Kidney (tissue), 13 donors: ENCODE measurements at regions not wholly inside any gene's neighbourhood (a gene's known extent, or its start where the extent isn't known, plus 50 kb on each side); places are given as distances from the start of the nearest gene placed in this dataset.

Source experiments
- DNase-seq, 5 donors: peaks; one replicate each; pipeline ENCODE4 v3.0.0-alpha.2; 2013 to 2020
- FAIRE-seq: peaks from 2 replicates; lab custom pipeline; 2012; peaks lifted over from hg19 to GRCh38; lab: Jason Lieb, UNC
- H3K27ac ChIP-seq, 2 donors: one replicate each; pipeline ENCODE4 v1.7.0; 2013; ENCODE audit warnings: low read depth in 2 of 2, low read length in 2 of 2, inconsistent platforms in 1 of 2
- H3K27me3 ChIP-seq: one replicate; pipeline ENCODE4 v1.7.1; 2013; ENCODE audit warnings: low read length, inconsistent platforms; ENCODE audit not compliant: control insufficient read depth, insufficient read depth
- H3K36me3 ChIP-seq, 3 donors: one replicate each; pipeline versions ENCODE4 v1.7.0 to v1.7.1; 2013; ENCODE audit warnings: low read length in 3 of 3, control low read depth in 1 of 3, inconsistent platforms in 1 of 3; ENCODE audit not compliant: insufficient read depth in 3 of 3, control insufficient read depth in 2 of 3
- H3K4me1 ChIP-seq, 3 donors: one replicate each; pipeline versions ENCODE4 v1.7.0 to v1.7.1; 2013; ENCODE audit warnings: low read length in 3 of 3, inconsistent platforms in 1 of 3, low read depth in 1 of 3; ENCODE audit not compliant: control insufficient read depth in 2 of 3, insufficient read depth in 2 of 3
- H3K4me3 ChIP-seq, 3 donors: one replicate each; pipeline versions ENCODE4 v1.7.0 to v1.8.1; 2013; ENCODE audit warnings: low read length in 3 of 3, control low read depth in 1 of 3, inconsistent platforms in 1 of 3
- H3K9ac ChIP-seq, 3 donors: one replicate each; pipeline versions ENCODE4 v1.7.0 to v1.7.1; 2013; ENCODE audit warnings: low read length in 3 of 3, control low read depth in 1 of 3, inconsistent platforms in 1 of 3
- H3K9me3 ChIP-seq, 3 donors: one replicate each; pipeline versions ENCODE4 v1.7.0 to v1.7.1; 2013; ENCODE audit warnings: low read length in 3 of 3, control low read depth in 1 of 3, inconsistent platforms in 1 of 3; ENCODE audit not compliant: control insufficient read depth in 2 of 3, insufficient read depth in 1 of 3
- intact Hi-C: fragments of 100-400 bp; cut with DNase I; formaldehyde crosslinking; loops from one replicate; pipeline ENCODE4 v1.11.1; 2022
- TF ChIP-seq, protein P1 (sequence below): IDR thresholded peaks from 3 replicates; pipeline ENCODE4 v1.5.1; 2012; ENCODE audit warnings: mild to moderate bottlenecking, moderate library complexity, borderline replicate concordance; ENCODE audit not compliant: insufficient read depth; ENCODE audit errors: extremely low read depth
- donor health status: control.
- donor health status: control.
- donor health status: control.
- donor health status: control.
- donor health status: control.
- donor health status: DM: yes; HTN: yes; CAD: no.
- donor health status: Normal renal cell carcinoma (clear cell type).

GRCh38 chr16:63629272-63629671 is 1492.6 kb downstream of the CDH11 start:
- FAIRE-seq = no peak
- intact Hi-C loops = no loop called here
- DNase-seq = no peak
- no peak overlapping the region for H3K27ac ChIP-seq
- no peaks in the 10 kb centered on the region for H3K36me3 ChIP-seq
- TF ChIP-seq, protein P1, sequence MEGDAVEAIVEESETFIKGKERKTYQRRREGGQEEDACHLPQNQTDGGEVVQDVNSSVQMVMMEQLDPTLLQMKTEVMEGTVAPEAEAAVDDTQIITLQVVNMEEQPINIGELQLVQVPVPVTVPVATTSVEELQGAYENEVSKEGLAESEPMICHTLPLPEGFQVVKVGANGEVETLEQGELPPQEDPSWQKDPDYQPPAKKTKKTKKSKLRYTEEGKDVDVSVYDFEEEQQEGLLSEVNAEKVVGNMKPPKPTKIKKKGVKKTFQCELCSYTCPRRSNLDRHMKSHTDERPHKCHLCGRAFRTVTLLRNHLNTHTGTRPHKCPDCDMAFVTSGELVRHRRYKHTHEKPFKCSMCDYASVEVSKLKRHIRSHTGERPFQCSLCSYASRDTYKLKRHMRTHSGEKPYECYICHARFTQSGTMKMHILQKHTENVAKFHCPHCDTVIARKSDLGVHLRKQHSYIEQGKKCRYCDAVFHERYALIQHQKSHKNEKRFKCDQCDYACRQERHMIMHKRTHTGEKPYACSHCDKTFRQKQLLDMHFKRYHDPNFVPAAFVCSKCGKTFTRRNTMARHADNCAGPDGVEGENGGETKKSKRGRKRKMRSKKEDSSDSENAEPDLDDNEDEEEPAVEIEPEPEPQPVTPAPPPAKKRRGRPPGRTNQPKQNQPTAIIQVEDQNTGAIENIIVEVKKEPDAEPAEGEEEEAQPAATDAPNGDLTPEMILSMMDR = no peak
- H3K4me3 ChIP-seq = no peak overlapping the region
- no peak overlapping the region for H3K9ac ChIP-seq
- no peaks in the 10 kb centered on the region for H3K9me3 ChIP-seq
- no peaks in the 10 kb centered on the region for H3K27me3 ChIP-seq
- no peaks in the 10 kb centered on the region for H3K4me1 ChIP-seq

- no peak overlapping the region for H3K4me3 ChIP-seq
- no peak overlapping the region for H3K27ac ChIP-seq
- no peak for DNase-seq
- H3K36me3 ChIP-seq = no peaks in the 10 kb centered on the region
- H3K9me3 ChIP-seq = no peaks in the 10 kb centered on the region
- H3K9ac ChIP-seq = no peak overlapping the region
- TF ChIP-seq, protein P1 = no peak
- FAIRE-seq = no peak
- H3K4me1 ChIP-seq = no peaks in the 10 kb centered on the region
- intact Hi-C loops = no loop called here
- H3K27me3 ChIP-seq = no peaks in the 10 kb centered on the region
Measured at GRCh38 chr16:63628812-63629211, 1493.1 kb downstream of the CDH11 start.

GRCh38 chr16:63625126-63625525 is 1496.7 kb downstream of the CDH11 start:
- DNase-seq = no peak
- H3K9ac ChIP-seq = no peak overlapping the region
- no peaks in the 10 kb centered on the region for H3K27me3 ChIP-seq
- no peaks in the 10 kb centered on the region for H3K9me3 ChIP-seq
- H3K36me3 ChIP-seq = no peaks in the 10 kb centered on the region
- intact Hi-C loops = no loop called here
- FAIRE-seq = no peak
- H3K4me1 ChIP-seq = no peaks in the 10 kb centered on the region
- H3K4me3 ChIP-seq = no peak overlapping the region
- H3K27ac ChIP-seq = no peak overlapping the region
- TF ChIP-seq, protein P1 = no peak

DNA sequence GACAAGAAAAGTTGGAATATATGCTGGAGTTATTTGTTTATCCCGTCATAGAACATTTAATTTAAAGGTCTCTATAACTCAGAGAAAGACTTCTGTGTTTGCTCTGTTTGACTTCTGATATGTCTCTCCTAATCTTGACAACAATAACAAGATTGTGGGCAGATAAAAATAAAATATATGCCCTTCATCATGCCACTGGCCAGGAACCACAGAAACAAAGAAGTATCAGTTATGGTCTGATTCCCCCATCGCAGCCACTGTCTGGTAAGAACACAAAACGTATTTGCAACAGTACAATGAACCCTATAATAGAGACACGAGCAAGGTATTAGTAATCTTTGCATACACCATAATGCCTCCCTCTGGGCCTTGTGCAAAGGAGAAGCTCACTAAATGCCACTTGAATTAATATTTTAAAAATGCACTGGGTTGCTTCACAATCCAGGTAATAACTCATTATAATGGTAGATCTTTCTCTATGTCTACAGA is 1498.3 kb downstream of the CDH11 start:
- Histone ChIP-seq H3K4me3 (no peak overlapping the region), H3K9me3 (no peaks in the 10 kb centered on the region), H3K27me3 (no peaks in the 10 kb centered on the region), H3K27ac (no peak overlapping the region), H3K4me1 (no peaks in the 10 kb centered on the region), H3K36me3 (no peaks in the 10 kb centered on the region), H3K9ac (no peak overlapping the region)
- TF ChIP-seq, protein P1 = no peak
- no peak for DNase-seq
- intact Hi-C loops = no loop called here
- no peak for FAIRE-seq
